Ovary (tissue), 3 donors: ENCODE measurements at regions not wholly inside any gene's neighbourhood (a gene's known extent, or its start where the extent isn't known, plus 50 kb on each side); places are given as distances from the start of the nearest gene placed in this dataset.

Experiments used
- EP300 ChIP-seq: sonication (generic); formaldehyde crosslinking; IDR thresholded peaks from one replicate; pipeline ENCODE4 v1.6.1; 2017; ENCODE audit warnings: antibody characterized with exemption
- POLR2A ChIP-seq: fragments of 450-650 bp; IDR thresholded peaks from one replicate; pipeline ENCODE4 v1.6.1; 2017; ENCODE audit warnings: antibody characterized with exemption, mild to moderate bottlenecking, moderate library complexity
- TF ChIP-seq, protein P1 (sequence below), 3 donors: fragments of 450-650 bp in 2 of 3; fragments of 200-600 bp in 1 of 3; IDR thresholded peaks; one replicate each; pipeline versions ENCODE4 v1.5.1 to v1.8.0; 2016 to 2022; ENCODE audit warnings: antibody characterized with exemption in 3 of 3, mild to moderate bottlenecking in 1 of 3
- donor health status: DM: no; HTN: no; CAD: no.

DNA sequence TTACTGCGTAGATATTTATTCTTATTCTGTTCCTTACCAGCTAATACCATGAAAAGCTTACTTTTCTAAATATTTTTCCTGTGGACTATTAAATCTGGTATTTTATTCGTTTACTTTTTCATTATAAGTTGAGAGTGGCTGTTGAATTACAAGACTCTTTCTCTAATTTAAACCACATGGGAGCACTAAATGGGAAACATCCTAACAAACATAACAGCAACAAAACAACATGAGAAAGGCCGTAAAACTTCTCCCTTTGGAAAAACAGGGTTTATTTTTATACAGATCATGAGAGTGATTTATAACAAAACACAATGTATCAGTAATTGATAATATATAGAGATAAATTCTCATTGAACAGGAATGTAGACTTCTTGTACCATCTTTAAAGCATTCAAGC, 1592.1 kb downstream of the EFNB2 start:
- TF ChIP-seq POLR2A, result no peak
- TF ChIP-seq, protein P1, sequence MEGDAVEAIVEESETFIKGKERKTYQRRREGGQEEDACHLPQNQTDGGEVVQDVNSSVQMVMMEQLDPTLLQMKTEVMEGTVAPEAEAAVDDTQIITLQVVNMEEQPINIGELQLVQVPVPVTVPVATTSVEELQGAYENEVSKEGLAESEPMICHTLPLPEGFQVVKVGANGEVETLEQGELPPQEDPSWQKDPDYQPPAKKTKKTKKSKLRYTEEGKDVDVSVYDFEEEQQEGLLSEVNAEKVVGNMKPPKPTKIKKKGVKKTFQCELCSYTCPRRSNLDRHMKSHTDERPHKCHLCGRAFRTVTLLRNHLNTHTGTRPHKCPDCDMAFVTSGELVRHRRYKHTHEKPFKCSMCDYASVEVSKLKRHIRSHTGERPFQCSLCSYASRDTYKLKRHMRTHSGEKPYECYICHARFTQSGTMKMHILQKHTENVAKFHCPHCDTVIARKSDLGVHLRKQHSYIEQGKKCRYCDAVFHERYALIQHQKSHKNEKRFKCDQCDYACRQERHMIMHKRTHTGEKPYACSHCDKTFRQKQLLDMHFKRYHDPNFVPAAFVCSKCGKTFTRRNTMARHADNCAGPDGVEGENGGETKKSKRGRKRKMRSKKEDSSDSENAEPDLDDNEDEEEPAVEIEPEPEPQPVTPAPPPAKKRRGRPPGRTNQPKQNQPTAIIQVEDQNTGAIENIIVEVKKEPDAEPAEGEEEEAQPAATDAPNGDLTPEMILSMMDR (IDR thresholded peaks at IDR 0.05), result no peak
- TF ChIP-seq EP300, result no peak
